ENCODE measurements at regions not wholly inside any gene's neighbourhood (a gene's known extent, or its start where the extent isn't known, plus 50 kb on each side); places are given as distances from the start of the nearest gene placed in this dataset.
A peak's percentile ranks its signal among the peaks of the same experiment; 100 is the strongest.
"Not testable (repeated sequence)": the region's sequence is repeated elsewhere in the genome, so short reads cannot be mapped to it uniquely, and the experiment has no call there.

GRCh38 chr2:8115456-8115855 is 566.4 kb upstream of the ID2 start:
- DNase-seq, result no peak

DNA sequence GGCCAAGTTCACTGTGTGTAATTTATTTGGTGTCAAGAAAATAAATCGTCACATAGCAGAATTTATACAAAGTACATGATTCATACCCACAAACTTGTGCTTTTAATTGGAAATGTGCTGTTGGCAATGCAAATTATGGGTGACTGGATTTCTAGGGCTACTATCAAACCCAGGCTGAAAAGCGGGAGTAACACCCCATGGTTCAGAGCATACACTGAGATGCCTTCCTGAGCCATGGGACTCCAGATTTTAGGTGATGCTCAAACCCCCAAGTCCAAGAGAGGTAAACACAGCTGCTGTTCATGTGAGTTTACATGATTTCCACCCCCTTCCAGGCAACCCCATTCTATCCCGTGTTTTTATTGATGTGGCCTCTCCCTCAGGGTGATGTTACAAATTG is 565.9 kb upstream of the ID2 start:
- DNase-seq, result no peak

DNA sequence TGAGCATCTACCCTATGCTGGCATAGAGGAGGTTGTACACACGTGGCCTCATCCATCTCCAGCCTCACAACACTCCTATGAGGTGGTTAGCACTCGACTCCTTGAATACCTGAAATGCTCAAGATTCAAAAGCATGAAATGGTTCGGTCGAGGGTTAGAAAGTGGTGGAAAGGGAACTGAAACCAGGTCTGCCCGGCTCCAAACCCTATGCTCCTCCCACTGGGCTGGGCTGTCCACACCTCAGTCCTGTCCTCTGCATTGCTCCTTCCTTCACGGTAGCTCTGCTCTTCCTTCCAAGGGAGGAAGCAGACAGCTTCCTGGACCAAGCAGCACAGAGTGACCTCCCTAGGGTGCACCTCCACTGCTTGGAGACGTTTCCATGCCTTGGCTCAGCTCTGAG is 565.2 kb upstream of the ID2 start:
- no peak for DNase-seq

- DNase-seq, result no peak
Measured at GRCh38 chr2:8118940-8119781, 562.7 kb upstream of the ID2 start.

- peak; percentile 21 for DNase-seq
Measured at GRCh38 chr2:8119782-8120505, 561.9 kb upstream of the ID2 start.

DNA sequence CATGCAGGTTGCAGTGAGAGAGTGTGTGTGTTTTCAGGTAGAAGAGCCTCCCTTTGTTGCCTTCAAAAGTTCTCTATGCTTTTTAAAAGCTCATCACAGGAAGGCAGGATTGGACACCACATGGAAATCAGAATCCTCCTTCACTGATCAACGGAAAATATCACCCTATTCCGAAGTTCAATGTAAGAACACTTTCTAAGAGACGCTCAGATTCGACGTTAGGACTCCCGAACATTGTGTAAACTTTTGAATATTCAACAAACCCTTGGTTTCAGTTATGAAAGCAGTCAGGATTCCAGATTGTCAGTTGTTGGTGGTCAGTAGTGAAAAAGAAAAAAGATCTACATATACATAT is 561.4 kb upstream of the ID2 start:
- no peak for DNase-seq

DNA sequence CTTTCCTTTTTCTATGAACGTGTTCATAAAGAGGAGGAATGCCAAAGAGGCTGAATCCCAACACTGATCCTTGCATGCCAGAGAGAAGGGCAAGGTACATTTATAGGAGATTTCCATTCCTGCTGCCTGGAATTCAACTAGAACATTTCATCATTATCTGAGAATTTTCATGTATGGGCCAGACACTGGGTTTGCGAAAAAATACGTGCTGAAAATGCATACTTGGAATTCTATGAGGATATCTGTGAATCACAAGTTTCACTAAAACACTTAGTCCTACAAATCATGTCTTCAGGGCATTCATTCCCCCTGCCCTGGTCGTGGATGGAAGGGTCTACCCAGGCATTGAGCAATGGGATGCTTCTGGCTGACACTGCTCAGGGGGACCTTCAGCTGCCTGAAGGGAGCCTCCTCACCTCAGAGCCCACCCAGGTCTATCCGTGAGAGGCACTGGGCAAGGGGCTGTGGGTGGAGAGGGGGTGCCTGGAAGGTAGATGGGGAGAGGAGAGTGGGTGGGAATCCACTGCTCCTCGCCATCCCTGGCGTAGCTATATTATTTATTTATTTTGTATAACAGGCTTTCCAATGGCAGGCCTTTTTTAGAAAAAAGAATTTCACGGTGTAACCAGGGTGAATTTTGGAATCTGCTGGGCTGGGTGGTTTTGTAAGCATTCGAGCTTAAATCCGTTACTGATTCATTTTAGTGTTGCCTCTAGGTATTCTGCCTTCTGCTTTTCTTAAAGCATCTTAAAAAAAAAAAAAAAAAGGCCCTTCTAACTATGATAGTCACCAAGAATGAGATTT is 560.6 kb upstream of the ID2 start:
- DNase-seq, result peak; percentile 34

GRCh38 chr2:8121826-8122513 is 559.9 kb upstream of the ID2 start:
- peak; percentile 82 for DNase-seq

DNA sequence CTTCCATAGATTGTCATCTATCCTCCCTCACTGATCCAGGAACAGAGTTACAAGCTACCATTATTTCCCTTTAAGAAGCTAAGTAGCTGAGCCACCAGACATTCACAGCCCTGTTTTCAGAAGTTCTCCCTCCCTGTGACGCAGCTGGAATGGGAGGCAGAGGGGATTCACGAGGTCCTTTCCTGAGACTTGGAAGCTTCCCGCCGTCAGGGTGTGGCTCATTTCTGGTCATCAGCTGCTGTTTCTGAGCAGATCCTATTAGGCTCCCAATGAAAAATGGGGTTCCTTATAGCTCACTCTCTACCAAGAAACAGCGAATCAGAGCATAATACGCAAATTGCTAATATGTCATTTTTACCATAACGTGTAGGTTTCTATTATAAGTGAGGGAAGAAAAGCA is 559.3 kb upstream of the ID2 start:
- no peak for DNase-seq

DNA sequence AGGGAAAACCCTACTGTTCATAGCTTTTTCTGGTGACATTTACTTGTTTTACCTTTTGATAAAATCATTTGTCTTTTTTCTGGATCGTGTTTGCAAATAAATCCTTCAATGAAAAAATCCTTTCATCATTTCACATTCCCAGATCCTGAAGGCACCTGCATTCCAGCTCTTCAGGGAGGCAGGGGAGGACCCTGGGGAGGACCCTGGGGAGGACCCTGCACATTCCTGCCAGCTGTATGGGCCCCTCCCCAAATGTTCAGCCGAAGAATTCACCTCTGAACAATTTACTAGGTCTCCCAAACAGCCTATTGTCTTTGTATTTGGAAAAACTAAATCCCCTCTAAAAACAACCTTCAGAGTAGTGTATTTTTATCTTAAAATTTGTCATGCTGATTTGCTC is 558.4 kb upstream of the ID2 start:
- DNase-seq, result no peak

- DNase-seq, result no peak
Measured at GRCh38 chr2:8125741-8126711, 555.8 kb upstream of the ID2 start.

DNA sequence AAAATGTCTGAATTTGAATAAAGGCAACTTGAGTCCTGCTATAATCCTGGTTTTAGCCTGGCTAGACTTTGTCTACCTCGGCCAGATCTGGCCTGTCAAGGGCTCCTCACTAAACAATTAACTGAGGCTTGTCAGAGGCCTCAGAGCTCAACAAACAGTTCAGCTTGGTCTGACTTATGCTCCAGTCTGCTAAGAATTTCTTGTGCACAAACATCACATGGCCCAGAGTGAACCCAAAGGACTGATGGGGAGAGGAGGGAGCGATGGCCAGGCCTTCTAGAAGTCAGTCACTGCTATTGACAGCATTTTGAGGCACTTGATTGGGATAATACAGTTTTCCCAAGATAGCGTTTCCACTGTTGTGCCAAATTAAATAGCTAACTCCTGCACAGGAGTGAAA is 555.1 kb upstream of the ID2 start:
- no peak for DNase-seq

DNA sequence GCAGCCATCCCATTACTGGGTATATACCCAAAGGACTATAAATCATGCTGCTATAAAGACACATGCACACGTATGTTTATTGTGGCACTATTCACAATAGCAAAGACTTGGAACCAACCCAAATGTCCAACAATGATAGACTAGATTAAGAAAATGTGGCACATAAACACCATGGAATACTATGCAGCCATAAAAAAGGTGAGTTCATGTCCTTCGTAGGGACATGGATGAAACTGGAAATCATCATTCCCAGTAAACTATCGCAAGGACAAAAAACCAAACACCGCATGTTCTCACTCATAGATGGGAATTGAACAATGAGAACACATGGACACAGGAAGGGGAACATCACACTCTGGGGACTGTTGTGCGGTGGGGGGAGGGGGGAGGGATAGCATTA is 550.4 kb upstream of the ID2 start:
- not testable (repeated sequence) for DNase-seq

DNA sequence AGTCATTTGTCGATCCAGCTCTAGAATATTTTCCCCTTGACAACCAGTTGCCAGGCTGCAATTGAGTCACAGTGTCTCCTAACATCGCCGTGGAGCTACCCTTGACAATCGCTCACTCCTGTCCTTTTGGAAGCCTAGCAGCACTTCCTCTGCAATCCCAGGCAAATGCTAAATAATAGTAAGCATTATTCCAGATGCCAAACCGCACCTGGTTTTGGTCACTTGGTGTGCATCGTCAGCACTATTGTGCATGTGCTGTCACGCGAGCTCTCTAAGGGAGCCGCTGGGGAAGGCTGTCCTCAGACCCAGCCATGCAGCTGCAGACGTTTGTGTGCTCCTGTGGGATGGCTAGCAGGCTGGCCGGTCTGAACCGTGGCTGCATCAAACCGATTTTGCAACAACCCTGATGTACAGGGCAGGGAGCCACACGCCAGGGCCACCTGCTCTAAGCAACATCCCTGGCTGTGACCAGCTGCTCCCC is 549.5 kb upstream of the ID2 start:
- DNase-seq, result no peak

GRCh38 chr2:8132879-8133278 is 549.0 kb upstream of the ID2 start:
- no peak for DNase-seq

GRCh38 chr2:8133363-8133762 is 548.5 kb upstream of the ID2 start:
- DNase-seq, result no peak

- DNase-seq, result no peak
Measured at GRCh38 chr2:8133913-8134472, 547.9 kb upstream of the ID2 start.

GRCh38 chr2:8134473-8134932 is 547.4 kb upstream of the ID2 start:
- DNase-seq, result no peak

GRCh38 chr2:8134985-8135682 is 546.7 kb upstream of the ID2 start:
- no peak for DNase-seq

GRCh38 chr2:8137801-8138200 is 544.1 kb upstream of the ID2 start:
- no peak for DNase-seq

DNA sequence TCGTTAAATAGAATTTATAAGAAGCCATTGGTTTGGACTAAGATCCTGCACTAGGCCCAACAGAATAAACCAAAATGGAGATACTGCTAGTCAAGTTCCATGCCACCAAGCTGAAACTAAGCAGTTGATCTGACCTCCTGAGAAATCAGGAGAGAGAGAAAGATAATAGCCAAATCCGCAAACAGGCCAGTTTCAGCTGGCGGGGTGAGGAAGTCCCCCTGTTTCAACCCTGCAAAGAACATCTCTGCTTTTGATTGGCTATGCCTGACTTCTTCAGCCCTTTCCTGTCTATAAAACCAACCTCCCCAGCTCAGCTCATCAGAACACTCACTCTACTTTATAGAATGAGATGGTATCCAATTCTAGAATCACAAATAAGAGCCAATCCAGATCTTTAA is 543.3 kb upstream of the ID2 start:
- no peak for DNase-seq

Data from kidney glomerular epithelial cell (primary cell).